HG03342 (cell line): ENCODE measurements at regions not wholly inside any gene's neighbourhood (a gene's known extent, or its start where the extent isn't known, plus 50 kb on each side); places are given as distances from the start of the nearest gene placed in this dataset.
"Not testable (repeated sequence)": the region's sequence is repeated elsewhere in the genome, so short reads cannot be mapped to it uniquely, and the experiment has no call there.

Experiments used
- ATAC-seq: cut with Tn5 transposase; IDR thresholded peaks from one replicate; pipeline ENCODE4 v1.9.1; 2021; ENCODE audit warnings: mild to moderate bottlenecking, moderate library complexity; ENCODE audit not compliant: unreplicated experiment

DNA sequence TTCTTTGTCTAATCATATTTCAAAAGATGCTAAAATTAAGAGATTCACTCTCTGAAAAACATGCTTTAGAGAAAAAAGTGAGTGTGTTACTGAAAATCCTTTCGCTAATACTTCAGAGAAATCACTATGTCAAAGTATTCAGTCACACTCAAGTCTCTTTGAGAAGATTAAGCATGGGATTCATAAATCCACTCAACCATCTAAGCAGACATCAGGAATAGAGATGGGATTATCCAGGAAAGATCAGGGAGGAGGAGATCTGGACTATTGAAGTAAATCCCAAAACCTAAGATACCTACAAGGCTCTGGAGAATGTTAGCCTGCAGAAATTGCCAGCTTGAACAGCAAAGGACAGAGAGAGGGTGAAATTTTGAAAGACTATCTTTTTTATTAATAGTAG is 317.2 kb upstream of the ACO1 start:
- no peak for ATAC-seq

DNA sequence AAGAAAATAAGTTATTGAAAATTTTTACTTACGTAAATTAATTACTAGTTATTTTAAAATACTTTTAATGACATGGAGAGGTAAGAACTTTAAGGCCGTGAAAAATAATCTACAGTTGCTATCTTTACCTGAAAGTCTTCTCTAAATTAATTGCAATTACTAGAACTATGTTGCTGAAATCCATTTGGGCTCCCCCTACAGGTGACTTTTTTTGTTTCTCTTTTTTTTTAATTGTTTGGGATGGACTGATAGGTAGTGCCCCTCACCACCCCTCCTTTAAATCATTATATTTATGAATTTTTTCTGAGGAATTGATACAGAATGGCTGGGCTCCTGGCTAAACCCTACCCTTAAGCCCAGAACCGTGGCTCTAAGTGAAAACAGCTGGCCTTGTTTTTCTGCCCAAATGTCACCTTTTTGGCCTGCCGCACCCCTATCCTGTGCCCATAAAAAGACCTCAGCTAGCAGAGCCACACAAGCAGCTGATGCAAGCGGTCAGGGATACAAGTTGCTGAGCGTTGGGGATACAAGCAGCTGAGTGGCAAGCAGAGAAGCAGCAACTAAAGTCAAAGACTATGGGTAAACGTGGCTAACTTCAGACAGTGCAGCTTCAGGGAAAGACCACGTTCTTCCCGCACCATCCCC is 315.2 kb upstream of the ACO1 start:
- peak; percentile 52 for ATAC-seq

DNA sequence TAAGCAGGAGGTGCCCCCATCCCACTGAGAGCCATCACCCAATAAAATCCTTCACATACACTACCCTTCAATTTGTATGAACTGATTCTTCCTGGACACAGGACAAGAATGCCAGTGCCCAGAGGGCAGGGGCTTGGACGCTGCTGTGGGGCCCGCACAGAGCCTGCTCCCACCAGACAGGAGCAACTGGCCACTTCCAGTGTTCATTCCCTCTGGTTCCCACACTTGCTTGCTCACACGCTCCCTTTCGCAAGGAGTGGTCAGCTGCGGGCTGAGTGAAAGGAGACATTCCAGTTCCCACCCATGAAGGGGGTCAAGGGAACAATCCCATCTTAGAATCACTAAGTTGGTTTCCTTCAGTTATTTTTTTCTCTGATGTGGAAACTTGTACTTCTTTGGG is 314.5 kb upstream of the ACO1 start:
- no peak for ATAC-seq

DNA sequence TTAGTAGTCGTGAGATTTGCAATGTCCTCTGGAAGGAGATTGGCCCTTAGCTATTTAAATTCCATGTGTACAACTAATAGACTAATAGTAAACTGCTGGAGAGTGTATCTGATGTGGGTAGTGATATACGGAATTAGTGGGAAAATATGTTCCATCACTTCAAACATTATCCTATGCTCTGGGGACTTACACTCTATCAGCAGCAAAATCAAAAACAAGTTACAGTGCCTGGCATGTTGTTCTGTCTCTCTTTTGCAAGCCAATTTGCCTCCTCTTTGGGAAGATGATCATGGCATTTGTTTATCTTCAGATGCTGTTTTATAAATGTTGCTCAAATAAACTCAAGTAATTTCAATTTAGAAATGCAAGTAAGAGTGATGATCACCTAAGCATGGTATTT is 311.9 kb upstream of the ACO1 start:
- no peak for ATAC-seq

DNA sequence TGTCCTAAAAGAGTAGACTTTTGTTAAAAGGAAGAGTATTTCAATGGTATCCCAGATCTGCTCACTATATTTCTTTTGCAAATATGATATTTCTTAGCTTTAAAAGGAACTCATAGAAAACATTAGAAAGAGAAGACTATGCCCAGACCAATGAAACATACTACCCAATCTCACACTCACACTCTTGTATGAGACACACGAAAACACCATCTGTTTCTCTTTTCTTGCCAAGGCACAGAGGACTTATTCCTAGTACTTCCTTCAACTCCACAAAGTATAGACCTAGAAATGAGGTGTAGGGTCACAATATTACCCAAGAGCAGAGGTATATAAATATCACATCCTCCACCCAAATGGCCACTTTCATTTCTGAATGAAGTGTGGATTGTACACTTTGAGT is 292.4 kb upstream of the ACO1 start:
- ATAC-seq: no peak

DNA sequence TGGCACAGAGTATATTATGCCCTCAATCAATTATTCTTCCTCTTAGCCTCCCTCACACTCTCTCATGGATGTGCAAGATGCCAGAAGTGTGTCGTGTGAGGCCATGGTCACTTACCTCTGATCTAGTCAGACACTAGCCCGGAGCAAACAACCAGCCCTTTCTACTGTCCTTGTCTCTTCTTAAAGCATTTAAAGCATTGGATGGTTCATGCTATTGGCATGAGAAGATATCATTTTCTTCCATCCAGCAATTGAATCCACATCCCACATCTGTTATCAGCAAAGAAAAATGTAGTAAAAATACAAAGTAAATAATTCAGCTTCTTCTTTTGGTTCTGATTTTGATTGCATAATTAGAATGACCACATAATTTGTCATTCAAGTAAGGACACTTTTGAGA is 267.2 kb upstream of the ACO1 start:
- no peak for ATAC-seq

DNA sequence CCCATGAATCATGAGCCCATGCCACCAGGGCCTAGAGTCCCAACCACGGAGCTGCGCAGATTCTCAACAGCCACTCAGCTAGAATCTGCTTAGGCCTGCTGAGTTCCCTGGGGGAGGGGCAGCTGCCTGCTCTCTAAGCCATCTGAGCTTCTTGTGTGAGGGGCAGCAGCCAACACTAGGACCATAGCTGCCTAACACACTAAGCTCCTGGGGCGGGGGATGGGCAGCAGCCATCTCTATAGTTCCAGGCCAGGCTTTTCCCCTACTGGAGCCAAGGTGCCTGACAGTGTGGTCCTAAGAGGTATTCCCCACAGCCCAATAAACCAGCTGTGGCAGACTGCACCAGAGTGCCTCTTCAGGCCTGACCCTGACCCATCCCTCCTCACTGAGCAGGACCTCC is 255.9 kb upstream of the ACO1 start:
- ATAC-seq: no peak

DNA sequence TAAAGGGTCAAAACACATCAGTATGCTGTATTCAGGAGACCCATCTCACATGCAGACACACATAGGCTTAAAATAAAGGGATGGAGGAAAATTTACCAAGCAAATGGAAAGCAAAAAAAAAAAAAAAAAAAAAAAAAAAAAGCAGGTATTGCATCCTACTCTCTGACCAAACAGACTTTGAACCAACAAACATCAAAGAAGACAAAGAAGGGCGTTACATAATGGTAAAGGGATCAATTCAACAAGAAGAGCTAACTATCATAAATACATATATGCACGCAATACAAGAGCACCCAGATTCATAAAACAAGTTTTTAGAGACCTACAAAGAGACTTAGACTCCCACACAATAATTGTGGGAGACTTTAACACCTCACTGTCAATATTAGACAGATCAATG is 253.7 kb upstream of the ACO1 start:
- ATAC-seq: not testable (repeated sequence)

DNA sequence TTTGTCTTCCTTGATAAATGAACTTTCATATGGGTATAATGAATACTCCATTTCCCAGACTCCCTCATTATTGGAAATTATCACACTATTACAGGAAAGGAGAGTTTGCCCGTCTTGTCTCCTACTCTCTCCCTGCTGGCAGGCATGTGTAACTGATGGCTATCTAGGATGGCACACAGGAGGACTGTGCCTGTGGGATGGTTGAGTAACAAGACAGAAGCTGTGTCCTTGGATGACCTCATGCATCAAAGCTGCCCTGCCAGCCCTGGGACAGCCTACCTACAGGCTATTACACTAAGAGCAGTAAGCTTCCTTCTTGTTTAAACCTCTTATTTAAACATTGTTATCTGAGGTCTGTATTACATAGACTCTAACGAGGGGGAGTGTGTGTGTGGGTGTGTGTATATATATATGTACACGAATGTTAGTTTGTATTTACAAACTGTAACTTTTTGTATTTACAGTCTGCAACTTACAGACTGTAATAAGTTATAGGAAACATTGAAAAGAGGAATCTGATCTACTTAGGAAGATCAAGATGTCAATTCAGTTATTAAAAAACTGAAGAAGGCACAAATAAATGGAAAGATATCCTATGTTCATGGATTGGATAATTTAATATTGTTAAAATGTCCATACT is 247.6 kb upstream of the ACO1 start:
- ATAC-seq: no peak

DNA sequence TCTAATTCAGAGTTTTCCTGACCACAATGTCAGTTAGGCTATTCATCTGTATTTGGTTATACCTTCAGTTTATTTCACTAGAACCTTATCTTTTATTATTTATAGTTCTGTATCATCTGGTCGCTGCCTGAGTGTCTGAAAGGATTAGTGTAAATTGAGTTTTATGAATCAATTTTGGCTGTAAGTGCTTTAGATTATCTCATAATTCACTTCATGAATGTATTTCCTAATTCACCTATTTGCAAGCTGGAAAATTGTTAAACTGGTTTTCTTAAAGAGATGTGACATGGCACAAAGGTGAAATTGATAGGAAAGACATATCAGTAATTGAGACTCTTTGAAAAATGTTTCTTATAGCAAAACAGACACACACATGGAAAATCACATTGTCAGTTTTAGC is 242.4 kb upstream of the ACO1 start:
- ATAC-seq: no peak

DNA sequence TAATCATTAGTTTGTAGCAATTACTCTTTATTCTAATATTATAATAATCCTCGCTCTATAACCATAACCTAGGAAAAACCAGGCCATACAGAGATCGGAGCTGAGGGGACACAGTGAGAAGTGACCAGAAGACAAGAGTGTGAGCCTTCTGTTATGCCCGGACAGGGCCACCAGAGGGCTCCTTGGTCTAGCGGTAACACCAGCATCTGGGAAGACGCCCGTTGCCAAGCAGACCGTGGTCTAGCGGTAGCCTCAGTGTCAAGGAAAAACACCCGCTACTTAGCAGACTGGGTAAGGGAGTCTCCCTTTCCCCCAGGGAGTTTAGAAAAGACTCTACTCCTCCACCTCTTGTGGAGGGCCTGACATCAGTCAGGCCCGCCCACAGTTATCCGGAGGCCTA is 235.9 kb upstream of the ACO1 start:
- ATAC-seq: not testable (repeated sequence)

DNA sequence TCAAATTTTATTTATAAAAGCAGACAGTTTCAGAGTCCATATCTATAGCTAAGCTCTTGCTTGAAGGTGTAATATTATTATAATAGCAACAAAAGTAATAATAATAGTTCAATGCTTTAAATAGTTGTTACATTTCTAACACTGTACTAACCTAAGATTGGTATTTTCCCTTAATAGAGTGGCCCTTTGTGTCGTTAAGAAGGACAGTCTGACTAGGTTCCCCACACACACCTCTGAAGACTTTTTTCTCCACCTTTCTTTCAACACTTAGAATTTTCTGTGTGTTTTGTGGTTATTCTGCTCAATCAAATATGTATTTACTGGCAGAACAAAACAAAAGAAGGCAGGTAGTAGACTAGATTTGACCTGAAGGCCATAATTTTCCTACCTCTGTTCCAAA is 223.2 kb upstream of the ACO1 start:
- ATAC-seq: peak; percentile 22

DNA sequence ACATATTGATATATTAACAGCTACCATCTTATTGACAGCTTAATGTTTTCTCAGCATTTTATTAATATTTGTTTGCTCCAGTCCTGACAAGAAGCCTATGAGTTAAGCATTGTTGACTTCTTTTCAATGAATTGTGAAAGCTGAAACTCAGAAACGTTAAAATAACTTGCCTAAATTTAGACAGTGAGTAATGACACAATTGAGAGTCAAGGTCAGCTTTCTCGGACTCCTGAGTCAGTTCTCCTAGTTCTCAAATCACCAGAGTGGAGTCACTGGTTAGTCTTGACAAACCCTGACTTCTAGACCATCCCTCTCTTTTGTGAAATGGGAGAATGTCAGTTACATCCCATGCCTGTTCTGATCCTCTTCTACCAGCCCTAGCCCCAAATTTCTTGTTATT is 222.7 kb upstream of the ACO1 start:
- peak; percentile 69 for ATAC-seq

DNA sequence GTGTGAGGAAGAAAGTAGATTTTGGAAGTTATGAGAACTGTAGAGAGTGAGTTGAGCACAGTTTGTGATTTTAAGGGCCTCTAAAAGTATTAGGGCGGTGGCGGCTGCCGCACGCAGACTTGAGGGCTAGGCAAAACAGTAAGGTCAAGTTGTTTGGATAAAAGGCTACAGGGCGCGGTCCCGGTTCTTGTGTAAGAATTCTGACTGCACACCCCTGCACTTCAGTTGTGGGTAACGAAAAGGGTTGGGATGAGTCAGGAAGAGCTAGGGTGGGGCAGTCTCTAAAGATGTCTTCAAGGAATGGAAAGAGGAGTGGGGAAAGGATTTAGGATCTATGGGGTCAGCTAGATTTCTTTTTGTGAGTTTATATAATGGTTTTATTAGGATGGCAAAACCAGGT is 218.1 kb upstream of the ACO1 start:
- ATAC-seq: not testable (repeated sequence)

DNA sequence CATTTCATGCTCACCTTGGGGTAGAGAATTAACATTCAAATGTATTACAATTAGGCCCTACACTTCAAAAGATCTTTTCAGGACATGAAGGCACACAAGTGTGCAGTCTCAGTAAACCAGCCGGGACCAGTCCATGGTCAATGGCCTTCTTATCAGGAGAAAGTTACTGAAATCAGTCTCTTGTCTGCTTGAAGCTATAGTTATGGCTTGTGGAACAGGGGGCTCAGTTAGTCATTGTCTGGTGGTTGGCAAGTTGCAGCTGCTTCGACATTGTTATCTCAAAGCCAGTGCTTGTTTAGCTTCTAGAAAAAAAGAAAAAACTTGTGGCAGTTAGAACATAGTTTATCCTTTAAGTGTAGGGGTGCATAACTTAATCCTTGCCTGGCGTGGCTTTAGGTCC is 213.1 kb upstream of the ACO1 start:
- ATAC-seq: no peak

DNA sequence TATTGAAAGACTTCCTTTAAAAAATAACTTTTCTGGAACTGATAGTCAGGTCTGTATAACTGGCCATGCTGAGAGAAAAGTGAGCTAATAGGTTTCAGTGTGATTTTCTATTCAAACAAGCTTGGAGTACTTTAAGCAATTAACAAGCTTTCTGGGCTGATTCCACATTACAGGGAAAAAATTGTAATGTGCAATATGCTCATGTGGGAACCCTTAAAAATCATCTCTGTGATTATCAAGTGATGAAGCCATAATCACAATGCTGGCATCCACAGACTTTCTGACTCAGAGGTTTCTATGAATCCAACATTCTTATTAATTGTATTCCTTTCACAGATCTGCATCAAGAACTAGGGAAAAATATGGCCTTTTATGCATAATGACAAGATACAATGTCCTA is 212.2 kb upstream of the ACO1 start:
- no peak for ATAC-seq

DNA sequence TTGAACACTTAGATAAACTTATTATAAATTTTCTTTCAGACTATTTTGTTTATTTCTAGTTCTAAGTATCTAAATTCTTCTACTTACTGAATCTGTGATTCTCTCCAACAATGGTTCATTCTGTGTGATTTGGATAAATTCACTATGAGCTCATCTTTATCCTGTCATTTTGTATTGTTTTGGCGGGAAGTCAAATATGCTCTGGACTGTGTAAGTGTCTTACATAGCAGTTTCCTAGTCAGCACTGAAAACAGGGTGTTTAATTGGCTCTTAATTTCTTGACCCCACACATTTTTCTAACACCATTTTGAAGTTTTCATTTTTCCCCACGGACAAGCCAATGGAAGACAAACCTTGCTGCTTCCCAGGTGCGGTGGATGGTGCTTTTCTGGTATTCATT is 207.0 kb upstream of the ACO1 start:
- no peak for ATAC-seq

DNA sequence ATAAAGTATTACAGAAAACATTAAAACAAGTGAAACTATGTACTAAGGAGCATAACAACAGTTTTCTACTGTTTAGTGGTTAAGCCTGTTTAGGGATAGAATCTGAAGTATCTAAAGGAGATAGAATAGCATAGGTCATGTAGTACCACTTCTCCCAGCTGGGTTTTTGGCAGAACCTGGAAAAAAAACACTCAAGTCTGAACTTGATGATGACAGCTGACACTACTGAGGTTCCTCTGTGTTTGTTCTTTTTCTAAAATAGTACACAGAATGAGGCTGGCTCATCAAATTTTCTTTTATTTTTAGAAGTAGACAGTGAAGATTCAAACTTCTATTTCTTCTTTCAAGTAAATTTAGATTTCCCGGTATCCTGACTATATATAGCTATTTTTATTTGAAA is 203.8 kb upstream of the ACO1 start:
- no peak for ATAC-seq

DNA sequence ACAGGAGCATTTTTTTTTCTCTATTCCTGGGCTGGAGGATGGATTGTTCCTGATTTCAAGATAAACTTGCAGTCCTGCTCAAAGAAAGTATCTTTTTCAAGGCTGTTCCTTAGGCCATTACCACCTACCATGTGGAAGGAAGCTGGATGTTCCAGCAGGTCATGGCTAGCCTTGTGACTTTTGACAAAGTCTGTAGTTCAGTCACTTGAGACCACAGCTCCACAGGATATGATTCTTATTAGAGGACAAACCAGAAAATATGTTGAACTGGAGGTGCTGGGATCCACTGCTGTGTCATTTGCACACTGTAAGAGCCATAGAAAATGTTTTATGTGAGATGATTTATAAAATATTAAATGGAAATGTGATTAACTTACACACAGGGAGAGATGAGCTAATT is 184.2 kb upstream of the ACO1 start:
- no peak for ATAC-seq

DNA sequence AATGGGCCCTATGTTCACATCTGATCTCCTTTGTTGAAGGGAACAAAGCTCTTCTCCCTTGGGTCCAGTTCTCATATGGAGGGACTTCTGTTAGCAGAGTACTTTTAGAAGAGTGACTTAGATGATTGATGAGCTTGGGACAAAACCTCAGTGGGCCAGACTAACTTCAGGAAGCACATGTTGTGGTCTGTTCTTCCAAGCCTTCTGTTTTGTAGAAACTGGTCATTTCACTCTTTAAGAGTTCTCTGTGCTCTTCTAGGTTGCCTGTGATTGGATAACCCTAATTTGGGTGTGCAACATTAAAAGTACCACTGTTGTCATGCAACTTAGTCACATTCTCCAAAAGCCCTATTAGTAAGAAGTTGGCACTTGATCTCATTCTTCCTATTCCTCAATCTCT is 183.5 kb upstream of the ACO1 start:
- ATAC-seq: no peak

DNA sequence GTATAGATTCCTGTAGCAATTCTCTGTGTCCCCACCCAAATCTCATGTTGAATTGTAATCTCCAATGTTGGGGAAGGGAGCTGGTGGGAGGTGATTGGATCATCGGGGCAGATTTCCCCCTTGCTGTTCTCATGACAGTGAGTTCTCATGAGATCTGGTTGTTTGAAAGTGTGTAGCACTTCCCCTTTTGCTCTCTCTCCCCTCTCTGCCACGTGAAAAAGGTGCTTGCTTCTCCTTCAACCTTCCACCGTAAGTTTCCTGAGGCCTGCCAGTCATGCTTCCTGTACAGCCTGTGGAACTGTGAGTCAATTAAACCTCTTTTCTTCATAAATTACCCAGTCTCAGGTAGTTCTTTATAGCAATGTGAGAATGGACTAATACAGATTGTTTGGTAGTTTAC is 175.3 kb upstream of the ACO1 start:
- ATAC-seq: not testable (repeated sequence)

DNA sequence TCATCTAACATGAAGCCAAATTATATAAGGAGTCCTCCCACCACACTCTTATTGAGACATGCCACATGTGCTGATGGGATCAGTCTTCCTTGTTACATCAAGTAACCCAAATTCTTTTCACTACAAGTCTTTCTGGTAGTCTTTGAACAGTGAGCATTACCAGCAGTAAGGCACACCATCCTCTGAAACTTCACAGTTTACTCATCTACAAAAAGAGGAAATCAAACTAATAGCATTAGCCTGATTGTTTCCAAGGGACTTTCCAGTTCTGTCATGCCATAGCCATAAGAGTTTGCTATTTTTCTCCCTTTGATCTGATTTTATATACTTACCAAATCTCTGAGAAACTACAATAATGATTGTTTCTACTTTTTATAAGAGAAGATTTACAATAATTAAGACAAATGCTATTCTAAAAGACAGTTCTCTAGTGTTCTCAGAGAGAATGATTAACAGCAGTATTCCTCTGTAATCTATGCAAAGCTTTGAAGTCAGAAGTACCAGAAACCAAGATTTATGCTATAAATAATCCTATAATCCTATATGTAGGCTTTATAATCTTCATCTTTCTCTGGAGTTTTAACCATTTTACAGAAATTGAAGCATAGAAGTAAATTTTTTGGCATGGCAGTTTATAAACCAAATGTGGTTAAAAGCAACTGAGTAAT is 166.2 kb upstream of the ACO1 start:
- peak; percentile 100 for ATAC-seq

DNA sequence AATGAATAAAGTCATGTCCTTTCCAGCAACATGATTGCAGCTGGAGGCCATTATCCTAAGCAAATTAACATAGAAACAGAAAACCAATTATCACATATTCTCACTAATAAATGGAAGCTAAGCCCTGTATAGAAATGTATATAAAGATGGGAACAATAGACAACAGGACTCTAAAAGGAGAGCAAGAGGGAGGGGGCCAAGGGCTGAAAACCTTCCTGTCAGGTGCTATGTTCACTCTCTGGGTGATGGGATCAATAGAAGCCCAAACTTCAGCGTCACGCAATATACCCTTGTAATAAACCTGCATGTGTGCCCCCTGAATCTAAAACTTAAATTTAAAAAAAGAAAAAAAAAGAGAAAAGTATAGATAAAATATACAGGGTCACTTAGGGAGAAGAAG is 163.7 kb upstream of the ACO1 start:
- no peak for ATAC-seq
